H9 (cell line): ENCODE measurements at regions not wholly inside any gene's neighbourhood (a gene's known extent, or its start where the extent isn't known, plus 50 kb on each side); places are given as distances from the start of the nearest gene placed in this dataset.

Experiments used
- DNase-seq: peaks from one replicate; pipeline ENCODE4 v3.0.0-alpha.2; 2017
- H2AFZ ChIP-seq: one replicate; pipeline ENCODE4 v1.6.1; 2013; ENCODE audit warnings: mild to moderate bottlenecking, low read length, control low read depth, moderate library complexity
- H2AK5ac ChIP-seq: 2 replicates; pipeline ENCODE4 v1.6.1; 2013; ENCODE audit warnings: low read length, control low read depth, mixed read lengths; ENCODE audit not compliant: insufficient read length
- H2BK120ac ChIP-seq: one replicate; pipeline ENCODE4 v1.6.1; 2013; ENCODE audit warnings: low read depth, mild to moderate bottlenecking, low read length, control low read depth, inconsistent platforms; ENCODE audit not compliant: poor library complexity, severe bottlenecking
- H2BK12ac ChIP-seq: 2 replicates; pipeline ENCODE4 v1.6.1; 2013; ENCODE audit warnings: low read length, control low read depth, mixed read lengths, low read depth; ENCODE audit not compliant: insufficient read length
- H2BK15ac ChIP-seq: 2 replicates; pipeline ENCODE4 v1.6.1; 2013; ENCODE audit warnings: low read depth, low read length, control low read depth
- H2BK20ac ChIP-seq: one replicate; pipeline ENCODE4 v1.6.1; 2013; ENCODE audit warnings: low read depth, mild to moderate bottlenecking, low read length, control low read depth, inconsistent platforms; ENCODE audit not compliant: poor library complexity, severe bottlenecking
- H2BK5ac ChIP-seq: 2 replicates; pipeline ENCODE4 v1.6.1; 2013; ENCODE audit warnings: low read length, control low read depth, mixed read lengths; ENCODE audit not compliant: insufficient read length
- H3K14ac ChIP-seq: 2 replicates; pipeline ENCODE4 v1.6.1; 2013; ENCODE audit warnings: low read length, control low read depth; ENCODE audit not compliant: insufficient read depth
- H3K18ac ChIP-seq: 2 replicates; pipeline ENCODE4 v1.6.1; 2013; ENCODE audit warnings: low read depth, mild to moderate bottlenecking, mixed read lengths, low read length, control low read depth; ENCODE audit not compliant: insufficient read length
- H3K23ac ChIP-seq: 2 replicates; pipeline ENCODE4 v1.6.1; 2013; ENCODE audit warnings: low read length, control low read depth, mixed read lengths, low read depth; ENCODE audit not compliant: insufficient read length
- H3K23me2 ChIP-seq: 2 replicates; pipeline ENCODE4 v1.6.1; 2013; ENCODE audit warnings: low read depth, mild to moderate bottlenecking, mixed read lengths, low read length, control low read depth; ENCODE audit not compliant: insufficient read length, poor library complexity, severe bottlenecking
- H3K27ac ChIP-seq: 2 replicates; pipeline ENCODE4 v1.5.1; 2013; ENCODE audit warnings: low read length, control low read depth, mixed read lengths, low read depth; ENCODE audit not compliant: insufficient read length
- H3K27me3 ChIP-seq: 2 replicates; pipeline ENCODE4 v1.6.1; 2013; ENCODE audit warnings: low read length, control low read depth, inconsistent platforms; ENCODE audit not compliant: insufficient read depth
- H3K4ac ChIP-seq: 2 replicates; pipeline ENCODE4 v1.6.1; 2013; ENCODE audit warnings: low read depth, mild to moderate bottlenecking, control low read depth, inconsistent platforms, low read length, moderate library complexity
- H3K4me1 ChIP-seq: 2 replicates; pipeline ENCODE4 v1.6.1; 2013; ENCODE audit warnings: low read length, control low read depth, inconsistent platforms; ENCODE audit not compliant: insufficient read depth
- H3K4me2 ChIP-seq: 2 replicates; pipeline ENCODE4 v1.6.1; 2013; ENCODE audit warnings: low read length, control low read depth, mixed read lengths; ENCODE audit not compliant: insufficient read length, insufficient read depth
- H3K56ac ChIP-seq: 2 replicates; pipeline ENCODE4 v1.6.1; 2013; ENCODE audit warnings: low read depth, mild to moderate bottlenecking, mixed read lengths, low read length, control low read depth; ENCODE audit not compliant: insufficient read length
- H3K79me1 ChIP-seq: 2 replicates; pipeline ENCODE4 v1.6.1; 2013; ENCODE audit warnings: low read depth, mild to moderate bottlenecking, moderate library complexity, low read length, control low read depth, inconsistent platforms; ENCODE audit not compliant: insufficient read depth, poor library complexity, severe bottlenecking
- H3K79me2 ChIP-seq: 2 replicates; pipeline ENCODE4 v1.6.1; 2013; ENCODE audit warnings: low read length, control low read depth, inconsistent platforms; ENCODE audit not compliant: insufficient read depth
- H3K9ac ChIP-seq: 2 replicates; pipeline ENCODE4 v1.6.1; 2013; ENCODE audit warnings: low read length, control low read depth, mixed read lengths; ENCODE audit not compliant: insufficient read length; ENCODE audit errors: extremely low read depth
- H3K9me3 ChIP-seq: one replicate; pipeline ENCODE4 v1.6.1; 2013; ENCODE audit warnings: low read depth, low read length, inconsistent platforms; ENCODE audit not compliant: control insufficient read depth
- H3T11ph ChIP-seq: one replicate; pipeline ENCODE4 v1.6.1; 2013; ENCODE audit warnings: mild to moderate bottlenecking, low read length, control low read depth, inconsistent platforms
- H4K20me1 ChIP-seq: one replicate; pipeline ENCODE4 v1.6.1; 2013; ENCODE audit not compliant: control insufficient read depth, insufficient read length, insufficient read depth
- H4K5ac ChIP-seq: 2 replicates; pipeline ENCODE4 v1.6.1; 2013; ENCODE audit warnings: low read depth, mild to moderate bottlenecking, mixed read lengths, low read length, control low read depth; ENCODE audit not compliant: insufficient read length
- H4K8ac ChIP-seq: replicated peaks from 2 replicates; pipeline ENCODE4 v1.6.1; 2013; ENCODE audit warnings: low read length, control low read depth, mixed read lengths, low read depth; ENCODE audit not compliant: insufficient read length
- H4K91ac ChIP-seq: 2 replicates; pipeline ENCODE4 v1.6.1; 2013; ENCODE audit warnings: low read depth, mild to moderate bottlenecking, moderate library complexity, mixed read lengths, low read length, control low read depth; ENCODE audit not compliant: insufficient read length
- H3K27ac Mint-ChIP-seq, 3 experiments: 2 replicates in 2 of 3; 3 replicates in 1 of 3; pipeline ENCODE4 v1.8.0; 2020 to 2021; ENCODE audit warnings: mixed read lengths in 3 of 3, mild to moderate bottlenecking in 1 of 3, moderate library complexity in 1 of 3
- H3K27me3 Mint-ChIP-seq: 2 replicates; pipeline ENCODE4 v1.8.0; 2021; ENCODE audit warnings: low read depth, mild to moderate bottlenecking, moderate library complexity, mixed read lengths
- H3K36me3 Mint-ChIP-seq, 3 experiments: 2 replicates in 2 of 3; 3 replicates in 1 of 3; pipeline ENCODE4 v1.8.0; 2020 to 2021; ENCODE audit warnings: low read depth in 3 of 3, mixed read lengths in 3 of 3; ENCODE audit not compliant: insufficient read depth in 1 of 3
- H3K4me1 Mint-ChIP-seq, 2 experiments: 2 replicates each; pipeline ENCODE4 v1.8.0; 2020; ENCODE audit warnings: mixed read lengths in 2 of 2
- H3K4me3 Mint-ChIP-seq, 2 experiments: 2 replicates in 1 of 2; 3 replicates in 1 of 2; pipeline ENCODE4 v1.8.0; 2020 to 2021; ENCODE audit warnings: mild to moderate bottlenecking in 2 of 2, mixed read lengths in 2 of 2, moderate library complexity in 1 of 2
- H3K9me3 Mint-ChIP-seq, 2 experiments: 2 replicates in 1 of 2; 3 replicates in 1 of 2; pipeline ENCODE4 v1.8.0; 2020; ENCODE audit warnings: mild to moderate bottlenecking in 2 of 2, mixed read lengths in 2 of 2, moderate library complexity in 1 of 2
- WGBS: extraction: QIAGEN DNeasy Blood & Tissue Kit; methylation state at CpG from one replicate; pipeline ENCODE4 v1.1.7; 2013; ENCODE audit warnings: missing lambda C conversion rate, low lambda C conversion rate, mixed read lengths; ENCODE audit not compliant: insufficient read length; ENCODE audit errors: extremely low coverage; 5-methylcytosine and 5-hydroxymethylcytosine counted together
- TF ChIP-seq, protein P1 (sequence below): fragments of 200-600 bp; sonication (generic); conservative IDR thresholded peaks from 3 replicates; pipeline ENCODE4 v1.8.0; 2021; ENCODE audit warnings: antibody characterized with exemption, mild to moderate bottlenecking

DNA sequence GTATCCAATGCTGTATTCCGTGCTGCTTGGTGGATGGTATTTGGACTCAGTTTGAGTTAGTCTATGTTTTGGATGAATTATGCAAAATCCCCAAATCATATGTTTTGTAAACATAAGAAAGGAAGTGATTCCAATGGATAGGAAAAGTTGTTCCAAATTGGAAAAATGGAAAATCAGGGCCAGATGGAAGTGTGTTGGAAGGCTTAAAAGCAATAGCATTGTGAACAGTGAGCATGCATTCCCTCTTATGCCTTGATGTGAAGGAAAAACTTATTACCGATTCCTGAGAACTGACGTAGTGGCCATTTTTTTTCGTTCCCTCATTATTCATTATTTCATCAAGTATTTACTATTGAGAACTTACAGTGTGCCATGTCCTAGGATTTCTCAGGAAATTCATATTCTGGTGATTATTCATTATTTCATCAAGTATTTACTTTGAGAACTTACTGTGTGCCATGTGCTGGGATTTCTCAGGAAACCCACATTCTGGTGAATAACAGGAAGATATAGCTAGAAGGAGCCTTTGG, 144.1 kb upstream of the TPRG1 start:
- H3K14ac ChIP-seq, result no peak overlapping the region
- H3K9me3 Mint-ChIP-seq, result peaks cover 0 to 9% of the 10 kb centered on the region in 2 experiments; a peak in 2 of 5 replicates
- no peak overlapping the region for H2AK5ac ChIP-seq
- H2BK120ac ChIP-seq, result no peak overlapping the region
- H4K5ac ChIP-seq, result no peak overlapping the region
- H3K4me3 Mint-ChIP-seq, result no peak overlapping the region
- no peaks in the 10 kb centered on the region for H3K27me3 ChIP-seq
- H3T11ph ChIP-seq, result no peak overlapping the region
- no peaks in the 10 kb centered on the region for H4K20me1 ChIP-seq
- H4K91ac ChIP-seq, result no peak overlapping the region
- no peak overlapping the region for H3K23ac ChIP-seq
- H3K79me2 ChIP-seq, result no peaks in the 10 kb centered on the region
- H3K27ac Mint-ChIP-seq, result no peak overlapping the region
- TF ChIP-seq, protein P1, sequence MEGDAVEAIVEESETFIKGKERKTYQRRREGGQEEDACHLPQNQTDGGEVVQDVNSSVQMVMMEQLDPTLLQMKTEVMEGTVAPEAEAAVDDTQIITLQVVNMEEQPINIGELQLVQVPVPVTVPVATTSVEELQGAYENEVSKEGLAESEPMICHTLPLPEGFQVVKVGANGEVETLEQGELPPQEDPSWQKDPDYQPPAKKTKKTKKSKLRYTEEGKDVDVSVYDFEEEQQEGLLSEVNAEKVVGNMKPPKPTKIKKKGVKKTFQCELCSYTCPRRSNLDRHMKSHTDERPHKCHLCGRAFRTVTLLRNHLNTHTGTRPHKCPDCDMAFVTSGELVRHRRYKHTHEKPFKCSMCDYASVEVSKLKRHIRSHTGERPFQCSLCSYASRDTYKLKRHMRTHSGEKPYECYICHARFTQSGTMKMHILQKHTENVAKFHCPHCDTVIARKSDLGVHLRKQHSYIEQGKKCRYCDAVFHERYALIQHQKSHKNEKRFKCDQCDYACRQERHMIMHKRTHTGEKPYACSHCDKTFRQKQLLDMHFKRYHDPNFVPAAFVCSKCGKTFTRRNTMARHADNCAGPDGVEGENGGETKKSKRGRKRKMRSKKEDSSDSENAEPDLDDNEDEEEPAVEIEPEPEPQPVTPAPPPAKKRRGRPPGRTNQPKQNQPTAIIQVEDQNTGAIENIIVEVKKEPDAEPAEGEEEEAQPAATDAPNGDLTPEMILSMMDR, result no peak
- H3K36me3 Mint-ChIP-seq, result peaks cover 3 to 24% (median 8%) of the 10 kb centered on the region in 3 experiments; a peak in 6 of 7 replicates
- H3K9ac ChIP-seq, result no peak overlapping the region
- H3K79me1 ChIP-seq, result no peaks in the 10 kb centered on the region
- no peak overlapping the region for H2AFZ ChIP-seq
- no peak overlapping the region for H3K4me2 ChIP-seq
- peaks cover 1% of the 10 kb centered on the region; the same call in 1 of the 2 replicates for H3K27me3 Mint-ChIP-seq
- H3K23me2 ChIP-seq, result no peaks in the 10 kb centered on the region
- H2BK5ac ChIP-seq, result no peak overlapping the region
- no peak overlapping the region for H3K4ac ChIP-seq
- no peak overlapping the region for H2BK20ac ChIP-seq
- no peak overlapping the region for H3K18ac ChIP-seq
- H3K56ac ChIP-seq, result no peak overlapping the region
- H3K4me1 ChIP-seq, result no peaks in the 10 kb centered on the region
- peaks cover 10 to 22% of the 10 kb centered on the region in 2 experiments for H3K4me1 Mint-ChIP-seq
- H3K9me3 ChIP-seq, result no peaks in the 10 kb centered on the region
- no peak for DNase-seq
- WGBS, result no CpG with 5 or more reads among the region's 4 CpGs
- H4K8ac ChIP-seq, result no peak overlapping the region
- no peak overlapping the region for H3K27ac ChIP-seq
- H2BK15ac ChIP-seq, result no peak overlapping the region
- no peak overlapping the region for H2BK12ac ChIP-seq
